GM12878 (cell line): ENCODE measurements at regions not wholly inside any gene's neighbourhood (a gene's known extent, or its start where the extent isn't known, plus 50 kb on each side); places are given as distances from the start of the nearest gene placed in this dataset.

Experiments
- ATAC-seq: fragments of 200-7000 bp; cut with Tn5 transposase; 3 replicates; pipeline ENCODE4 v1.9.1; 2020; ENCODE audit warnings: mild to moderate bottlenecking, moderate library complexity
- BruUV-seq: library from RNA; stranded (reverse); fragments of 400-500 nt; replicated peaks from 2 replicates; lab custom pipeline; 2021; lab: Mats Ljungman, UMichigan
- CTCF ChIA-PET: fragments of 300-600 bp; sonication (Branson Sonifier 250); formaldehyde crosslinking; extraction: SDS; loops from one replicate; lab custom pipeline; 2021; ENCODE audit warnings: inconsistent platforms; lab: Yijun Ruan, JAX
- POLR2A ChIA-PET: fragments of 350-600 bp; formaldehyde crosslinking; extraction: SDS; loops from one replicate; lab custom pipeline; 2021; ENCODE audit warnings: inconsistent platforms; lab: Charles Lee
- RAD21 ChIA-PET: fragments of 300-600 bp; sonication (Branson Sonifier 250); formaldehyde crosslinking; loops from one replicate; lab custom pipeline; 2023; ENCODE audit warnings: antibody characterized with exemption; ENCODE audit not compliant: unreplicated experiment; lab: Charles Lee
- SMC1A ChIA-PET: fragments of 300-600 bp; sonication (Branson Sonifier 250); formaldehyde crosslinking; loops from one replicate; lab custom pipeline; 2023; ENCODE audit not compliant: unreplicated experiment, uncharacterized antibody; lab: Charles Lee
- DNase-seq: peaks from one replicate; pipeline ENCODE4 v3.0.0-alpha.2; 2011; ENCODE audit warnings: low read depth, low spot score
- FAIRE-seq: peaks from 3 replicates; lab custom pipeline; 2011; peaks lifted over from hg19 to GRCh38; lab: Jason Lieb, UNC
- H2AFZ ChIP-seq: 2 replicates; pipeline ENCODE4 v1.6.0; 2011; ENCODE audit warnings: low read depth, low read length, control low read depth; ENCODE audit not compliant: control insufficient read depth
- H3K27ac ChIP-seq: 2 replicates; pipeline ENCODE4 v1.5.1; 2011; ENCODE audit warnings: control low read depth; ENCODE audit not compliant: control insufficient read depth, insufficient read depth
- H3K27me3 ChIP-seq, 2 experiments: replicated peaks in 1 of 2; 2 replicates each; pipeline versions ENCODE4 v1.6.0 to v1.6.1; 2011; ENCODE audit warnings: low read length in 1 of 2; ENCODE audit not compliant: control insufficient read depth in 2 of 2, insufficient read depth in 2 of 2
- H3K36me3 ChIP-seq, 2 experiments: 2 replicates each; pipeline ENCODE4 v1.5.1; 2011; ENCODE audit warnings: low read length in 1 of 2; ENCODE audit not compliant: control insufficient read depth in 2 of 2, insufficient read depth in 2 of 2
- H3K4me1 ChIP-seq: 2 replicates; pipeline ENCODE4 v1.6.1; 2011; ENCODE audit warnings: mild to moderate bottlenecking, low read length, moderate library complexity, mixed read lengths; ENCODE audit not compliant: control insufficient read depth, insufficient read depth
- H3K4me2 ChIP-seq: 2 replicates; pipeline ENCODE4 v1.6.0; 2011; ENCODE audit warnings: control low read depth; ENCODE audit not compliant: control insufficient read depth, insufficient read depth
- H3K4me3 ChIP-seq: fragments of 200-600 bp; sonication (generic); 2 replicates; pipeline ENCODE4 v1.5.1; 2016
- H3K79me2 ChIP-seq: 2 replicates; pipeline ENCODE4 v1.6.0; 2011; ENCODE audit warnings: low read length; ENCODE audit not compliant: control insufficient read depth, insufficient read depth
- H3K9ac ChIP-seq: 2 replicates; pipeline ENCODE4 v1.8.0; 2011; ENCODE audit warnings: low read length, control low read depth, mixed read lengths; ENCODE audit not compliant: control insufficient read depth, insufficient read depth
- H3K9me3 ChIP-seq: replicated peaks from 3 replicates; pipeline ENCODE4 v1.5.1; 2011; ENCODE audit warnings: mild to moderate bottlenecking, low read length; ENCODE audit not compliant: control insufficient read depth, insufficient read depth
- H4K20me1 ChIP-seq: 2 replicates; pipeline ENCODE4 v1.6.0; 2011; ENCODE audit not compliant: control insufficient read depth, insufficient read depth
- BRCA1 ChIP-seq: IDR thresholded peaks from 2 replicates; pipeline ENCODE4 v1.6.1; 2011; ENCODE audit warnings: low read depth, low read length, improper control_type of control experiment
- CBX3 ChIP-seq: fragments of 200-600 bp; sonication (generic); IDR thresholded peaks from 2 replicates; pipeline ENCODE4 v1.6.1; 2016; ENCODE audit warnings: low read depth, borderline replicate concordance
- CHD2 ChIP-seq: IDR thresholded peaks from 2 replicates; pipeline ENCODE4 v1.6.1; 2011; ENCODE audit warnings: low read depth, low read length, improper control_type of control experiment, borderline replicate concordance
- CREM ChIP-seq: IDR thresholded peaks from 2 replicates; pipeline ENCODE4 v1.6.1; 2014; ENCODE audit warnings: antibody characterized with exemption, low read depth
- FOXK2 ChIP-seq: fragments of 450-650 bp; IDR thresholded peaks from 2 replicates; pipeline ENCODE4 v1.6.1; 2017; ENCODE audit warnings: mild to moderate bottlenecking, moderate library complexity
- FOXM1 ChIP-seq: IDR thresholded peaks from 2 replicates; pipeline ENCODE4 v1.6.1; 2012; ENCODE audit warnings: low read depth, mild to moderate bottlenecking, inconsistent platforms, low read length, moderate library complexity
- NR2C2 ChIP-seq: IDR thresholded peaks from 2 replicates; pipeline ENCODE4 v1.6.1; 2011; ENCODE audit warnings: borderline replicate concordance, low read depth; ENCODE audit not compliant: control insufficient read depth, insufficient read length
- PAX8 ChIP-seq: fragments of 450-650 bp; IDR thresholded peaks from 2 replicates; pipeline ENCODE4 v1.6.1; 2017; ENCODE audit warnings: mild to moderate bottlenecking, moderate library complexity
- PBX3 ChIP-seq: IDR thresholded peaks from 2 replicates; pipeline ENCODE4 v1.6.1; 2011; ENCODE audit warnings: mild to moderate bottlenecking, low read depth, low read length, moderate library complexity; ENCODE audit not compliant: insufficient replicate concordance
- SPI1 ChIP-seq: IDR thresholded peaks from 2 replicates; pipeline ENCODE4 v1.6.1; 2011; ENCODE audit warnings: low read depth, mild to moderate bottlenecking, low read length, moderate library complexity, borderline replicate concordance; ENCODE audit not compliant: insufficient read depth
- SREBF1 ChIP-seq: IDR thresholded peaks from 2 replicates; pipeline ENCODE4 v1.6.1; 2012; ENCODE audit warnings: mild to moderate bottlenecking, low read length
- TCF12 ChIP-seq: IDR thresholded peaks from 2 replicates; pipeline ENCODE4 v1.6.1; 2011; ENCODE audit warnings: low read depth, mild to moderate bottlenecking, low read length
- TCF3 ChIP-seq: IDR thresholded peaks from 2 replicates; pipeline ENCODE4 v1.6.1; 2012; ENCODE audit warnings: low read depth, mild to moderate bottlenecking, low read length, borderline replicate concordance; ENCODE audit not compliant: insufficient read depth
- ZNF384 ChIP-seq: IDR thresholded peaks from 2 replicates; pipeline ENCODE4 v1.6.1; 2012; ENCODE audit warnings: low read depth, mild to moderate bottlenecking, low read length, improper control_type of control experiment, borderline replicate concordance
- WGBS: methylation state at CpG from one replicate; pipeline ENCODE4 v1.1.6; 2016; ENCODE audit warnings: low lambda C conversion rate; ENCODE audit not compliant: insufficient replicate concordance, insufficient coverage; ENCODE audit errors: missing lambda C conversion rate; 5-methylcytosine and 5-hydroxymethylcytosine counted together
- in situ Hi-C: fragments of 300-500 bp; cut with MboI; formaldehyde crosslinking; loops from 9 replicates; pipeline ENCODE4 v1.14.3; 2018; ENCODE audit warnings: mixed read lengths
- intact Hi-C: fragments of 100-400 bp; cut with micrococcal nuclease; formaldehyde crosslinking; loops from one replicate; pipeline ENCODE4 v1.14.2; 2022; ENCODE audit not compliant: unreplicated experiment
- TF ChIP-seq, protein P1 (sequence below): fragments of 450-650 bp; IDR thresholded peaks from 2 replicates; pipeline ENCODE4 v1.6.1; 2016; ENCODE audit warnings: mild to moderate bottlenecking, moderate library complexity, borderline replicate concordance

GRCh38 chr1:81034291-81034690, 766.4 kb upstream of the ADGRL2 start:
- no peaks in the 10 kb centered on the region for H4K20me1 ChIP-seq
- H3K4me2 ChIP-seq, result no peak overlapping the region
- DNase-seq, result no peak
- in situ Hi-C loops, result no loop called here
- POLR2A ChIA-PET, result no interaction called here
- TF ChIP-seq SPI1, result no peak
- TF ChIP-seq CBX3, result no peak
- TF ChIP-seq, protein P1, sequence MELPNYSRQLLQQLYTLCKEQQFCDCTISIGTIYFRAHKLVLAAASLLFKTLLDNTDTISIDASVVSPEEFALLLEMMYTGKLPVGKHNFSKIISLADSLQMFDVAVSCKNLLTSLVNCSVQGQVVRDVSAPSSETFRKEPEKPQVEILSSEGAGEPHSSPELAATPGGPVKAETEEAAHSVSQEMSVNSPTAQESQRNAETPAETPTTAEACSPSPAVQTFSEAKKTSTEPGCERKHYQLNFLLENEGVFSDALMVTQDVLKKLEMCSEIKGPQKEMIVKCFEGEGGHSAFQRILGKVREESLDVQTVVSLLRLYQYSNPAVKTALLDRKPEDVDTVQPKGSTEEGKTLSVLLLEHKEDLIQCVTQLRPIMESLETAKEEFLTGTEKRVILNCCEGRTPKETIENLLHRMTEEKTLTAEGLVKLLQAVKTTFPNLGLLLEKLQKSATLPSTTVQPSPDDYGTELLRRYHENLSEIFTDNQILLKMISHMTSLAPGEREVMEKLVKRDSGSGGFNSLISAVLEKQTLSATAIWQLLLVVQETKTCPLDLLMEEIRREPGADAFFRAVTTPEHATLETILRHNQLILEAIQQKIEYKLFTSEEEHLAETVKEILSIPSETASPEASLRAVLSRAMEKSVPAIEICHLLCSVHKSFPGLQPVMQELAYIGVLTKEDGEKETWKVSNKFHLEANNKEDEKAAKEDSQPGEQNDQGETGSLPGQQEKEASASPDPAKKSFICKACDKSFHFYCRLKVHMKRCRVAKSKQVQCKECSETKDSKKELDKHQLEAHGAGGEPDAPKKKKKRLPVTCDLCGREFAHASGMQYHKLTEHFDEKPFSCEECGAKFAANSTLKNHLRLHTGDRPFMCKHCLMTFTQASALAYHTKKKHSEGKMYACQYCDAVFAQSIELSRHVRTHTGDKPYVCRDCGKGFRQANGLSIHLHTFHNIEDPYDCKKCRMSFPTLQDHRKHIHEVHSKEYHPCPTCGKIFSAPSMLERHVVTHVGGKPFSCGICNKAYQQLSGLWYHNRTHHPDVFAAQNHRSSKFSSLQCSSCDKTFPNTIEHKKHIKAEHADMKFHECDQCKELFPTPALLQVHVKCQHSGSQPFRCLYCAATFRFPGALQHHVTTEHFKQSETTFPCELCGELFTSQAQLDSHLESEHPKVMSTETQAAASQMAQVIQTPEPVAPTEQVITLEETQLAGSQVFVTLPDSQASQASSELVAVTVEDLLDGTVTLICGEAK, result no peak
- TF ChIP-seq PBX3, result no peak
- no peak for TF ChIP-seq FOXM1
- TF ChIP-seq PAX8, result no peak
- TF ChIP-seq SREBF1, result no peak
- no peak for TF ChIP-seq CHD2
- no peak for TF ChIP-seq TCF12
- no peak for TF ChIP-seq NR2C2
- TF ChIP-seq TCF3, result no peak
- TF ChIP-seq ZNF384, result no peak
- TF ChIP-seq CREM, result no peak
- TF ChIP-seq FOXK2, result no peak
- no peak for TF ChIP-seq BRCA1
- TF ChIP-seq, all 136 proteins: peak for 0
- ChIA-PET CTCF (interaction anchor here (0.6 to 0.7 kb wide), 2 partner anchors 289 to 1907 kb away, joined by 3 read pairs; no protein-coding TSS in a partner anchor), SMC1A (interaction anchor here (0.7 to 1.0 kb wide), 2 partner anchors 8 to 205 kb away, joined by 3 to 4 read pairs; no protein-coding TSS in a partner anchor), RAD21 (no interaction called here)
- FAIRE-seq (no peak), ATAC-seq (no peak)
- H3K79me2 ChIP-seq, result no peaks in the 10 kb centered on the region
- WGBS, result 60% methylated on average over 1 of the region's 1 CpG
- no peak overlapping the region for H3K9ac ChIP-seq
- H3K27me3 ChIP-seq, result no peaks in the 10 kb centered on the region
- H3K27ac ChIP-seq, result no peak overlapping the region
- intact Hi-C loops, result no loop called here
- BruUV-seq, result no TSS peak
- H3K36me3 ChIP-seq, result no peaks in the 10 kb centered on the region
- H3K9me3 ChIP-seq, result no peaks in the 10 kb centered on the region
- H2AFZ ChIP-seq, result no peak overlapping the region
- no peaks in the 10 kb centered on the region for H3K4me1 ChIP-seq
- H3K4me3 ChIP-seq, result no peak overlapping the region
